HG03571 (cell line): ENCODE measurements at regions not wholly inside any gene's neighbourhood (a gene's known extent, or its start where the extent isn't known, plus 50 kb on each side); places are given as distances from the start of the nearest gene placed in this dataset.
"Not testable (repeated sequence)": the region's sequence is repeated elsewhere in the genome, so short reads cannot be mapped to it uniquely, and the experiment has no call there.

ENCODE experiments used
- ATAC-seq: cut with Tn5 transposase; IDR thresholded peaks from one replicate; pipeline ENCODE4 v1.9.1; 2021; ENCODE audit not compliant: unreplicated experiment

DNA sequence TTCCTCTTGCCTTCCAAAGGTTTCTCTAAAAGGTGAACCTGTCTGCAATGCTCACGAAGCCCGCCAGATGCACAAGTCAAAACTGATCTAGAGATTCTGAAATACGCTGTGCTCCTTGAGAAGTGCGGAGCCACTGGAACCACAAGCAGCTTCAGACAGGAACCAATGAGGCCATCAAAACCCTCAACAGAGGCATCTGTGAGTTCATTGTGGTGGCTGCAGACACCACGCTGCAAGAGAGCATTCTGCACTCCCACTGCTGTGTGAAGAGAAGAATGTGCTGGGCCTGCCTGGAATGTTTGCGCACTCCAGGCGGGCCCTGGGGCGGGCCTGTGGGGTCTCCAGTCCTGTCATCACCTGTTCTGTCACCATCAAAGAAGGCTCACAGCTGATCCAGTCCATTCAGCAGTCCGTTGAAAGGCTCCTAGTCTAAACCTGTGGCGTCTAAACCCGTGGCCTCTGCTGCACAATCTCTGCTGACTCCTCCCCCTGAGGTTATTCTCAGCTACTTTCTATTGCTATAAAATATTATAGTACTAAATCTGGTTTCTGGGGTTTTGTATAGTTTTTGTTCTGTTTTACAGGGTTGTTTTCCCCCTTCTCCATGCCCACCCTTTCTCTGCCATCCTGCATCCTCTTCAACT, 187.4 kb downstream of the FAM72C start:
- not testable (repeated sequence) for ATAC-seq

- not testable (repeated sequence) for ATAC-seq
Observed at GRCh38 chr1:143778178-143778577, 193.6 kb downstream of the FAM72C start.

GRCh38 chr1:143764831-143765230, 207.0 kb downstream of the FAM72C start:
- not testable (repeated sequence) for ATAC-seq

GRCh38 chr1:143760366-143760765, 211.4 kb downstream of the FAM72C start:
- not testable (repeated sequence) for ATAC-seq

- ATAC-seq = not testable (repeated sequence)
Observed at GRCh38 chr1:143755961-143756360, 215.8 kb downstream of the FAM72C start.

DNA sequence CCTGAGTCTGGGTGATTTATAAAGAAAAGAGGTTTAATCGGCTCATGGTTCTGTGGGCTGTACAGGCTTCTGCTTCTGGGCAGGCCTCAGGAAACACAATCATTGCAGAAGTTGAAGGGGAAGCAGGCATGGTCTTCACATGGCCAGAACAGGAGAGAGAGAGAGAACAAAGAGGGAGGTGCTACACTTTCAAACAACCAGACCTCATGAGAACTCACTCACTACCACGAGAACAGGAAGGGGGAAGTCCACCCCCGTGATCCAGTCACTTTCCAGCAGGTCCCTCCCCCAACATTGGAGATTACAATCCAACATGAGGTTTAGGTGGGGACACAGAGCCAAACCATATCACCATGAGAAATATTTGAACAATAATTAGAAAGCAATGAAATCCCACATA, 222.9 kb downstream of the FAM72C start:
- ATAC-seq = no peak

- ATAC-seq = no peak
Observed at GRCh38 chr1:143736562-143736961, 235.2 kb downstream of the FAM72C start.

GRCh38 chr1:143735764-143736461, 235.9 kb downstream of the FAM72C start:
- no peak for ATAC-seq

DNA sequence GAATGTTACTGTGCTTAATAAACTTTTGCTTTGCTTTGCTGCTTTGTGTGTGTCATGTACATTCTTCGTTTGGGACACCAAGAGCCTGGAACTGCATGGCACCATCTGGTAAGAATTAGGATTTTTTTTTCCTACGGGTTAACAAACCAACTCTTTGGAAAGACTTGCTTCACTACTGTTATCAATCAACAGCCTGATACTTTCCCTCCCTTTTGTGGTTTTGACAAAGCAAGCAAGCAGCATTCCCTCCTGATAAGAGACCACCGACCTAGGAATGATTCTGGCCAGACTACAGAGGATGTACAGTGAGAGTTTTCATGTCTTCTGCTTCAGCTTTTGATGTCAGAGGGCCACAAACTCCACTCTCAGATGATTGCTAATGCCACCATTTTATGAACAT, 237.5 kb downstream of the FAM72C start:
- not testable (repeated sequence) for ATAC-seq

DNA sequence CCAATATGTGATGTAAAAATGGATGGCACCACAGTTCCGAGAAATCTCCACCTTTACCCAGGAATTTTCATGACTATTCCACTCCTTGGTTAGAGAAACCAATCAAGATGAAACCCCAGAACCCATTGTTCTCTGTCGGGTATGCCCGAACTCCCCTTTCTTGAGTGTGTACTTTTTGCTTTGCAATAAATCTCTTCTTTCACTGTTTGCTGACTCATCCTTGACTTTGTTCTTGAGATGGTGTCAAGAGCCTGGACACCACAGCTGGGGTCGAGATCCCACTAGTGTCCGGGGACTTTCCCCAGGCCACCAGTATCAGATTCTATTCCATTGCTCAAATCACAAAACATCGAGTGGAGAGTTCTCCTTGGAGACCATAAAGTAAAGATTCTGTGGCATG, 240.9 kb downstream of the FAM72C start:
- ATAC-seq = not testable (repeated sequence)

GRCh38 chr1:143729449-143730111, 242.2 kb downstream of the FAM72C start:
- ATAC-seq = peak; percentile 77

- ATAC-seq = peak; percentile 94
Observed at GRCh38 chr1:143728802-143729448, 242.9 kb downstream of the FAM72C start.

DNA sequence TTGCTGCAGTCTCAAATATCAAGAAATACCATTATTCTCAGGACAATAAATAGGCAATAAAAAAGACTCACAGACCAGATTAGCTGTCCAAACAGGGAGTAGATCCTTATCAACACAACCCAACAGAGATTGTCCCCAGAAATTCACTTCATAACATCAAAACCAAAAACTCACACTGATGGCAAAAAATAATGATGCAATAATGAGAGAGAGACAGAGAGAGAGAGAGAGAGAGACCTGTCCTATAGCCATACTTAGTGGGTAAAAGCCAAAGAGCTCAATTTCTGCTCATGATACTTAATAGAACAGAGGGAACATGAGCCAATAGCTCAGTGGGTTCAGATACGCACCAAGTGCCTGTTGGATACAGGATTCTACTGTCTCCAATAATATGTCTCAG, 244.5 kb downstream of the FAM72C start:
- ATAC-seq = no peak

DNA sequence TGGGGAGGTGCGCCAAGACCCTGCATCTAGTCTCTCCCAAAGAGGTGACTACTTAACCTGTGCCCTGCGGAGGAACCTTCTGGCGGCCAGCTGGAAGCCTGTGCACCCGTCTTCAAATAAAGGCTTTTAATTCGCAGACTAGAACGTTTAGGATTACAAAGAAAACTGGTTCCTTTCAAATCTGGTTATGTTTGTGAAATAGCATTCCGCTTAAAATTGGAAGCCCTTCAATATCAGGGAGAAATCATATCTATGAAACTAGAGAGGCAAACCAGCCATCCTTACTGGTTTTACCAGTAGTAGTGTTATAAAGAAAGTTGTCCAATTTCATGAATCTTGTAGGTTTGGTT, 250.8 kb downstream of the FAM72C start:
- ATAC-seq = no peak

DNA sequence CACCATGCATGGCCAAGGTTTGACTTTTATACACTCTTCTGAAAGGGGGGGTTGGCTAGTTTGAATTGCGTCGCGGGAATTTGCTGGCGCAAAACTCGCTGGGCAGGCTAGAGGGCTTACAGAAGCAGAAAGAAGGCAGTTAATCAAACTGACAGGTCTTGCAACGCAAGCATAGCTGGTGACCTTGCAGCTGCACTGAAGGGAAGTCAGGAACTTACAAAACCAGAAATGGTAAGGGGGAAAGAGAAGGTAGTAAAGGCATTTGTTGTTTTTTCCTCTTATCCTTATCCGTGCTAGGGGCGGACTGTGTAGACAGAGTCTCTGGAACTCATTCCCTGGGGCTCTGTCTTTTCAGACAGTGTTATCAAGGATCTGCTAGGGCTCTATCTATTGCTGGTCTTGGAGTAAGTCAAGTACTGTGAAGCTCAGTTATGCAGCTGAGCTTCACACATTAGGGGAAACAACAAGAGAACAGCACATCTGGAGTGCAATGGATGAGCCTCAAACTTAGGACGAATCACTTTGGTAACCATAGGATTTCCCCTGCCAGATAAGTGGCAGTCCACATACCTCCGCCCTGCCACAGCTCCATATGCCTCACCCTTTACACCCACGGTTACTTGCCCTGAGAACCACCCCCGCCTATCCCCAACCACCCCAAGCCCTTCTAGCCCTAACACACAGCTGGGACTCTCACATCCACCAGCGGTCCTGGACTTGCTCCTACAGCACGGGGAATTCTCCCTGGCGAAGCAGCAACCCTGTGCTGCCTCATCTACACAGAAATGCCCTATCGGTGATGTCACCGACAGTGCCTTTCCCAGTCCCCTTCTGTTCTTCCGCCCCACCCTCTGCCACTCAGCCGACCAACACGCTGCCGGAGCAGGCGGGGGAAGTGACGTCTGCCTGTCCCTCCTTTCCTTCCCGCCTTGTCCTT, 251.4 kb downstream of the FAM72C start:
- ATAC-seq = no peak

- ATAC-seq = no peak
Observed at GRCh38 chr1:143718524-143718923, 253.3 kb downstream of the FAM72C start.

GRCh38 chr1:143718021-143718420, 253.8 kb downstream of the FAM72C start:
- ATAC-seq = no peak

- no peak for ATAC-seq
Observed at GRCh38 chr1:143717434-143717833, 254.4 kb downstream of the FAM72C start.

DNA sequence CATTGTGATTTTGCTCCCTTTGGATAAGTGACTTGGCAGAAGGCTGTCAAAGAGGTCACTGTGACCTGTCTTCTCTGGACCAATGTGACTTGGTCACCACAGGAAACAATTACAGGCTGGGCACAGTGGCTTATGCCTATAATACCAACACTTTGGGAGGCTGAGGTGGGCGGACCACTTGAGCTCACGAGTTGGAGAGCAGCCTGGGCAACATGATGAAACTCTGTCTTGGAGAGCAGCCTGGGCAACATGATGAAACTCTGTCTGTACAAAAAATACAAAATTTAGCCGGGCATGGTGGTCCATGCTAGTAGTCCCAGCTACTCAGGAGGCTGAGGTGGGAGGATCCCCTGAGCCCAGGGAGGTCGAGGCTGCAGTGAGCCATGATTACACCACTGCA, 256.9 kb downstream of the FAM72C start:
- ATAC-seq = not testable (repeated sequence)

GRCh38 chr1:143709606-143710259, 262.1 kb downstream of the FAM72C start:
- not testable (repeated sequence) for ATAC-seq
